ENCODE measurements at regions not wholly inside any gene's neighbourhood (a gene's known extent, or its start where the extent isn't known, plus 50 kb on each side); places are given as distances from the start of the nearest gene placed in this dataset.

- TF ChIP-seq CTCF (conservative IDR thresholded peaks at IDR 0.05) (no peak), ZFX (IDR thresholded peaks at IDR 0.05) (no peak)
Observed at GRCh38 chr16:77132051-77132618, 58.9 kb upstream of the MON1B start.
